Activated CD8-positive, alpha-beta memory T cell treated with anti-CD3 and anti-CD28 coated beads for 4 hours (primary cell): ENCODE measurements at regions not wholly inside any gene's neighbourhood (a gene's known extent, or its start where the extent isn't known, plus 50 kb on each side); places are given as distances from the start of the nearest gene placed in this dataset.

Experiments used
- DNase-seq, 2 donors: peaks; one replicate each; pipeline ENCODE4 v3.0.0-alpha.2; 2020; ENCODE audit warnings: low read depth in 2 of 2

DNA sequence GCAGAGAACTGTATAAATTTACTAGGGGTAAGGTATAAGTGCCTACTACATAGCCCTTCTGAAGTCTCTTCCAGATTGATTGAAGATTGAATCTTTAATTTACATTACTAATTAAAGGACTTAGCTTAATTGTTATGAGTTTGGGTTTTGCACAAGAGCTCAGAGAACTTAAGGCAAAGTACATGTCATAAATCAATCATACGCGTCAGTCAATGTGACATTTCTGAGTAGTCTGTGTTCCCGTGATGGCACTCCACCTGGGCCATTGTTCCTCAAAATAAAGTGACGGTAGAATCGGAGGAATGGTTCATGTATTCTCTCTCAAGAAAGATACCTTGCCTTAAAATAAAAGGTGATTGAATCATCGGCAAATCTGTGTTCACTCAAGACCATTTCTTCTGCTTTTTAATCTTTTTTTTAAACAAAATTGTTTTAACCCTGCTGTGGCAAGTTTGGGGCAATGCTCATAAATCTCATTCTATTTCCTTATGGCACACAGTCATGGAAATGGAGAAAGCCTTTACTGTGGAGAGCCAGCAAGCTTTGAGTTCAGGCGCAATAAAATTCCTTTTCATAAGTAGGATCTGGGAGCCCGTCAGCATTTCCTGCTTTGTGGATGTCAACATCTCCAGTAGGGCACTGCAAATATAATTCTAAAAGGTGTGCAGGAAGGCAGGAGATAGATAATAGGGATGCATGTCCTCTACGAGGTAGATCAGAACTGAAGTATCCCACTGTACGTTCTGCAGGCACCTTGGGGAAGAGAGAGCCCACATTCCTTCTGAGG, 427.4 kb downstream of the GATA3 start:
- DNase-seq, result no peak

DNA sequence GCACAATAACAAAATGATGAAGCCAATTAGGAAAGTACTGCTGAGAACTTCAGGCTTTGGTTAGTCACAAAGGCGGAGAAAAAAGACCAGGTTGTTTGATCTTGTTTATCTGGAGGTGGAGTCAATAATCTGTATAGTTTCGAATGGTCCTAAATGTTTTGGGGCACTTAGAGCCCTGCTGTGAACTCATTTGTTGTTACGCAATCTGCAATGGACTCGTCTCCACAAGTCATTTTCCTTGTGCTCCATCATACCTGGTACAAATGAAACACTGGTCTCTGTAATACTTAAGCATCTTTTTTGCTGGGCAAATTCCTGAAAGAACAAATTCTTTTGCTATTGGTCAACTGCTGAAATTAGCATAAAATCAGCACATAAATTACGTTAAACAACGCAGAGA, 430.5 kb downstream of the GATA3 start:
- no peak for DNase-seq

DNA sequence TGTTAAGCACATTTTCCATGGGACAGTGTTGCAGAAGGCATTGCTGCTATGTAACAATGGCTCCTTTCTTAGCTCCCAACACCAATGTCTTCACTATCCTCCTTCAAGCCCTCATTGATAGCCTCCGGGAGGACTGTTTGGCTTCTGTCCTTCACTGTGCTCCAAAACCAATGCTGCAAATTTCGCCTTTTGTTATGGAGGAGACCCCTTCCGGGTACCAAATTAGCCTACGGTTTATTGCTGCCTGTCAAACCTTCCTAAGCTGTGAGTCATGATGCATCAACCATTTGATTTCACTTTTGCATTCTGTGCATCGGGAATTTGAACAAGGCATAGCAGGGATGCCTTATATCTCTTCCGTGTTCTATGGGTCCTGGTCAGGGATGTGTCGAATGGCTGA, 432.9 kb downstream of the GATA3 start:
- DNase-seq, result no peak

DNA sequence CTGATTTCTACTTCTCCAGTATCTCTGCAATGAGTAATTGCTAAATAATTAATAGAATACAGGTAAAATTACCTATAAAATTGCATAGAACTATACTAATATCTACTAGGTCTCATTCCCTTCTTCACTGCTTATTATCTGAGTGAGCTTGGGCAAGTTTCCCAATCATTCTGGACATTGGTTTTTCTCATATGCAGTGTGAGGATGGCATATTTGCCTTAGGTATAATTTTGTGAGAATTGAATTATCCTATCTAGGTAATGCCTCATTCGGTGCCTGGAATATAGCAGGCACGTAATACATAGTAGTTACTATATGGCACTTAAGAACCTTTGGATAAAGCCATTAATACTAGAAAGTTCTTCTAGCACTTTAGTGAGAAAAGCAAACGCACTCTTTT, 434.7 kb downstream of the GATA3 start:
- DNase-seq, result no peak

DNA sequence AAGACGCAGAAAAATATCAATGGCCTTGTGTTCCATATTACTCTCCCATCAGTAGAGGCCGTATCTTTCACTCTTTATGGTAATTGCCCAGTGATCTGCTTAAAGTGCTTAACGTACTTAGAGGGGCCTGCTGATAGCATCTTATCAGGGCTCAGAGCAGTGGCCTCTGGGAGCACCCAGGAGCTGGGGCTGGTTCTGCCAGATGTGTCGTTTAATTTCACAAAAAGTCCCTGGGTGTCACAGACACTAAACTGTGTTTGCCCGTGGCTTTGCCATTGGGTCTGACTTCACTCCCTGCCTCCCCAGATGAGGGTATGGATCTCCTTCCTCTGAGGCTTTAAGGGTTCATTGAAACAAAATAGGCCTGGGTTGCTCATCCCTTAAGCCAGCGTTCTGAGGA, 435.3 kb downstream of the GATA3 start:
- no peak for DNase-seq

DNA sequence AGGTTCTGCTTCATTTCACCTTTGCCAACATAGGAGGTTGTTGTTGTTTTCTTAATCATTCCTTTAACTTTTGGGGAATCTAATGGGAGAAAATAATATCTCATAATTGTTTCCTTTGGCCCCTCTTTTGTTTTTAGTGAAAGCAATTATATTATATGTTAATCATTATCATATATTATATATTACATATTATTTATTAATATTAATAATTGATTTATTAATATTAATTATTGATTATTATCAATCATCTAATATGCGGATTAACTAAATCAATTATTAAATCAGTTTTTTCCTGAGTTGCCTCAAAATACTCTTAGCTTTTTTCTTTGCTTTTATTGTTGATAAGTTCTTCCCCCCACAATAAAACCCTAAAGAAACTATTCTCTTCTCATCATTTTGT, 443.8 kb downstream of the GATA3 start:
- DNase-seq, result no peak

DNA sequence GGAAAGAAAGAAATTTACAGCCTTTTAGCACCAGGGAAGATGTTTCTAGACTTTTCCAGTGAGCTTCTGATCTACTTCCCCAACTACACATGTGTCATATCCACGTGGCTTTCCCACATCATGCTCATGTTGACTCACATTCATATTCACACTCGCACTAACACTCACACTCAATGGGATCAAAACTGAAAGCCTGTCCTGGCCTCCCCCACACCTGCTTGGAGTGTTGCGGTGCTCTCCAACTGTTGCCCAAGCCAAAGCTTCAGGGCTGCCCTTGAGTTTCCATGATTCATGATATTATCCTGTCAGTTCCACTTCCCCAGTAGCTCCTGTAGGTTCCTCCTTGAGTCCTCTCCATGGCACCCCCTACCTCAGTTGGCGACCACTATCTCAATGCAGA, 444.4 kb downstream of the GATA3 start:
- no peak for DNase-seq

DNA sequence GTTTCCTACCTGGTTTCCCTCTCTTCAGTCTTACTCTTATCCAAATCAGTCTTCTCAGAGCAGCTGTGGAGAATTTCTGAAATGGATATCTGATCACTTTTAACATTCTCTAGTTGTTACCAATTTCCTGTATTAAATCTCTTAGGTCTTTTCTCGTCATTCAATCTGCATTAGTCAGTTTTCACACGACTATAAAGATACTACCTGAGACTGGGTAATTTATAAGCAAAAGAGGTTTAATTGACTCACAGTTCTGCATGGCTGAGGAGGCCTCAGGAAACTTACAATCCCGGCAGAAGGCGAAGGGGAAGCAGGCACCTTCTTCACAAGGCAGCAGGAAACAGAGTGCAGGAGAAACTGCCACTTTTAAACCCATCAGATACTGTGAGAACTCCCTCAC, 444.8 kb downstream of the GATA3 start:
- no peak for DNase-seq

DNA sequence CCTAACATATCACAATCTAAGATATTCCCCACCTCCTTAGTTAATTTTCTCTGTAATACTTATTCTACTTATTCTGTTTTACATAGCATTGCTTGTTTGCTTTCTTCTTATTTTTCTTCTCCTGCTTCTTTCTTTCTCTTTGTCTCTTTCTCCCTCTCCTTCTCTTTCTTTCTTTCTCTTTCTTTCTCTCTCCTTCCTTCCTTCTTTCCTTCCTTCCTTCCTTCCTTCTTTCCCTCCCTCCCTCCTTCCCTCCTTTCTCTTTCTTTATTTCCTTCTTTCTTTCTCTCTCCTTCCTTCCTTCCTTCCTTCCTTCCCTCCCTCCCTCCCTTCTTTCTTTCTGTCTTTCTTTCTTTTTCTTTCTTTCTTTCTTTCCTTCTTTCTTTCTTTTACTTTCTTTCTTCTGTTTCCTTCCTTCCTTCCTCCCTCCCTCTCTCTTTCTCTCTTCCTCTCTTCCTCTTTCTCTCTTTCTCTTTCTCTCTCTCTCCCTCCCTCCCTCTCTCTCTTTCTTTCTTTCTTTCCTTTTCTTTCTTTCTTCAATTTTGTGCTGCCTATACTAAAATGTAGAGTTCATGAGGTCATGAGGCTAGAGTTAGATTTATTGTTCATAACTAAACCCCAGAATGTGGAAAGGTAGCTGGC, 445.4 kb downstream of the GATA3 start:
- DNase-seq, result no peak

DNA sequence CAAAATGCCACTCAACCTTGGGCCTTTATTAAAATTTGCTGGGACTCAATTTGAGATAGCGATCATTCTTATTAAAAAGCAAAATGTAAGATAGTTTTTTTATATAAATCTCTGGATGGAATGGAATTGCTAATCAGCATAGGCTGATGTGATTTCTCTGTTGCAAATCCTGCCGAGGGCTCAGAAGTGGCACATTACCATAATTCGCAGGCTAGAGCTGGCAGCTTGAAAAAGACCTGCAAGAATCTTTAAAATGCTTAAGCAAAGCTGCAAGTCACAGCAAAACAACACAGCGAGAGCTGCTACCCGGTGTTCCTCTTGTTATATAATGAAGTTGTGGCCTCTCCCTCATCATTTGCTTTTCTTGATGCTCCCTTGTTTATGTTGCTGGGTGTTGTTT, 448.1 kb downstream of the GATA3 start:
- DNase-seq, result no peak

DNA sequence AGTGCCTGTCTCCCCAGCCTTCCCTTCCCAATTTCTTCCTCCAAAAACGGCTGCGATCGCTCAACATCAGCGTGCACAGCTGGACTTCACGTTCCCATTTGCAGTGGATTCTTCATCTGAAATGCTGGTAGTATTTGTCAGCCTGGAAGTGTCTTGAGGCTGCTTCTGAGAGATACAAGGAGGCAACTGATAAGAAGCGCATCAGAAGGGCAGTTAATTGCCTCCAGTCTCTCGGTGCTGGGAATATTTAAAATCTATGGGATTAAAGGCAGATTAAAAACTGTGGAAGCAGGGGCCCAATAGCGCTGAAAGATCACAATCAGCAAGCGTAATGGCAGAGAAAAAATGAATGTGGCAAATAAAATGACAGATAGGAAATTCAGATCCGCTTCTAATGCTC, 450.0 kb downstream of the GATA3 start:
- no peak for DNase-seq

DNA sequence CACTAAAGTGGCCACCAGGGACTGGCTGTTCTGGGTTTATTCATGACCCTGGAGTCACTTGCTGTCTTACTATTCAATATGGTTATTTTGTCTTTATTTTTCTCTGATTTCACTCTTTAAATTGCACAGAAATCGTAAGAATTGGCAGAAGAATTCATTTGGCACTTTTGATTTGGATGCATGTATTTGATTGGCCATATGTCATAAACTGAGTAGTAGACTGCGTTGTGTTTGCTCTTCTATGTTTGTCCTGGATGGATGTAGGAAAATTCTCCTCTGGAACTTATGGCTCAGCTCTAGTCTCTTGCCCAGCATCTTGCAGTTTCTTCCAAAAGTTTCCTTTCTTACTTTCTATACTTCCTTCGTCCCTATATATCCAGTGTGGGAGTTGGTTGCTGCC, 452.7 kb downstream of the GATA3 start:
- no peak for DNase-seq

DNA sequence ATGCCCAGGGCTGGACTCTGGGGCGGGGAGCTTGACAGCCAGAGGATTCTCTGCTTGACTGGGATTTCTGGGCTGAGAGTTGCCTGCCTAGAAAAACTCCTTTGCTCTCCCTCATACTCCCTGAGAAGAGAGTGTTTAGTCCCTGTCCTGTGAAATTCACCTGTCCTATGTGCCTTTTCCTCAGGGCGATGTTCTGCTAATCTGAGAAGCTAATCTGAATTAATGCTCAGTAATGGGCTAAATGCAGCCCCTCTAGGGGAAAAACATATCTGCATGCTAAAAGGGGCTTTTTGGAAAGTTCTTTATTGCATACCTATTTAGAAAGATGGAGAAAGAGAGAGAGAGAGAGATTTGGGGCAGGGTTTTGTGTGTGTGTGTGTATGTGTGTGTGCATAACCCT, 454.4 kb downstream of the GATA3 start:
- no peak for DNase-seq

DNA sequence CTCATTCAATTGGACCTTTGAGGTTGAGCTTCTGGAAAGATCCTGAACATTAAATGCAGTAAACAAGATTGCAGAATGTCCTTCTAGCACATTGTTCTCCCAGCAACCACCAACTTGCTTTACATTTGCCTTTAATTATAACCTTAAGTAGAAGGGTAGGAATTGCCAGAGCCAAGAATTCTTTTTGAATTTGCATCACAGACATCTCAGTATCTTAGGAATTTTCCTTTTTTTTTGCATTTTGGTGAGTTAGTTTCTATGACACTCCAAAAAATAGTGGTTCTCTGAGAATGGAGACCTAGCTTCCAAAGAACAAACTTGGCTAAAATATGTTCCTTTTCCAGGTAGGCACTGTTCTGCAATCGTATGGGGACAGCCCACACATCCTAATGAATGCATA, 456.0 kb downstream of the GATA3 start:
- no peak for DNase-seq

DNA sequence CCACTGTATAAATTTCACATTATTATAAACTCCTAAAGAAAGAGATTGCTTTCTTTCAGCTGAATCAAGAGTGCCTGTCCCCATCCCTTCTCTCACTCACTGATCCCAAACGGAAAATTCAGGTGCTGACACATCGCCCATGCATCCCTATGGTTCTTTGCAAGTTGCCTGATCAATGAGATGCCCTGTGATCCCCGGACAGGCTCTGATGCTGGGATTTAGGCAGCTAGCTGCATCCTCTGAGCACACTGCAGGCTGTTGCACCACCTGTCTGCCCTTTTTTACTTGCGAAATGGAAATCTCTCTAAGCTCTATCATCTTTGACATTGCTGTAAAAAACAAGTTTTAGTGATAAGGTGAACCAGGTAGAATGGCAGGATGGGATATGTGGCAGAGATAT, 456.5 kb downstream of the GATA3 start:
- no peak for DNase-seq

DNA sequence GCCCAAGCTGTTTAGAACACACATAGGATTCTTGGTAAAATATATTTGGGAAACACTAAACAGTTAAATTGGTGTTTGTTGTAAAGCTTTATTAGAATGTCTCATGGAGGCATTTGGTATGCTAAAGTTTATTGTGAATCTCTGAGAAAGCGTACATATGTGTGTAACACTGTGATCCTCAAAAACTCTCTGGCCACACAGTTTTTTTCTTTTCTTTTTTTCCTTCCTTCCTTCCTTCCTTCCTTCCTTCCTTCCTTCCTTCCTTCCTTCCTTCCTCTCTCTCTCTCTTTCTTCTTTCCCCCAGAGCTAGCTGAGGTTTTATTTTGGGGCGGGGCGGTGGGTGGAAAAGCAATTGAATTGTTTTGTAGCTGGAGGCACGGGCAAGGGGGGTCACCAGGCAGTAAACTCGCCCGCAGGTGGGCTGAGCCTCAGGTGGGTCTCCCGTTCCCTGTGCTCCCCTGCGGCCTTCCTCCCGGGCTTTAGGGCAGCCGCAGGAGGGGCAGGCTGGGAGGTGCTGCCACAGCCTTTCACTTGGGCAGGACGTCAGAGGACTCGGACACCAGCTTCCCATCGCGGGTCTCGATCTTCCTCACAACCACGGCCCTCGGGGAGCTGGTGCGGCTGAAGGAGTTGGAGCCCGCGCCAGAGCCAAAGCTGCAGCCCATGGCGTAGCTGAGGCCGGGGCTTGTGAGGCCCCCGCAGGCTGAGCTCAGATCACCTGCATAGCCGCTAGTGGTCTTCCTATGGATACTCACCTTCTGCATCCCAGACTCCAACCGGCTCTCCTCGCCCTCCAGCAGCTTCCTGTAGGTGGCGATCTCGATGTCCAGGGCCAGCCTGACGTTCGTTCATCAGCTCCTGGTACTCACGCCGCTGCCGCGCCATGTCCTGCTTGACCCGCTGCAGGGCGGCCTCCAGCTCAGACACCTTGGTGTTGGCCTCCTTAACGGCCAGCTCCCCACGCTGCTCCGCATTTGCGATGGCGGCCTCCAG, 459.0 kb downstream of the GATA3 start:
- no peak for DNase-seq

DNA sequence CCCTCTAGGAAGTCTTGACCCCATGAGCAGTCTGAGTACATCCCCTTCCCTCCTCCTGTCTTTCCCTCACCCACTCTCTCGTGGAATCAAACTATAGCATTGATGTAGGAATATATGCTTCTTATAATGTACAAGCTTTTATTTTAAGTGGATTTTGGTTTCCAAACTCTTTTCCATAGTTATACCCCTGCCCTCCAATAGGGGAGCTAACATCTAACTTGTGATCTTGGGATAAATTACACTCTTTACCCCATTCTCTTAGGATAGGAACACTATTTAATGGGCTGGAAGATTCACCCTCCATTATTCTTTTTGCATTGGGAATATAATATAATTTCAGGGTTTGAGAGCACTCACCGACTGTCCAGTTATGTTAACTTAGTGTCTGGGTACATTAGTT, 465.9 kb downstream of the GATA3 start:
- DNase-seq, result no peak

DNA sequence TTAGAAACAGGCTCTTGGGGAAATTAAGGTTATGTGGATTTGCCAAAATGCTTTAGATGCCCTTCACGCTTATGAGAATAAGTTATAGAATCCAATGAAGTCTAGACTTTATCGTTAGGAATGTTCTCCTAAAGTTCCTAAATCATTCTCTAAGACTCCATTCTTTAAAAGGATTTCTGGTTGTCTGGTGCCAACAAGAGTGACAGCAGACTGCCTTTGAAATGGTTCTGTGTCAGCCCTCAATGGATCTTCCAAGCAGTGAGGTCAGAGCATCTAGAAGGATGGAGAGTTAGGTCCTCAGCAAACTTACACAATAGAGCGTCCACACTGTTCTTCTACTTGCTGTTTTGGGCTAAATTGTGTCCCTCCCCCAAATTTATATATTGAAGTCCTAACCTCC, 473.3 kb downstream of the GATA3 start:
- no peak for DNase-seq

DNA sequence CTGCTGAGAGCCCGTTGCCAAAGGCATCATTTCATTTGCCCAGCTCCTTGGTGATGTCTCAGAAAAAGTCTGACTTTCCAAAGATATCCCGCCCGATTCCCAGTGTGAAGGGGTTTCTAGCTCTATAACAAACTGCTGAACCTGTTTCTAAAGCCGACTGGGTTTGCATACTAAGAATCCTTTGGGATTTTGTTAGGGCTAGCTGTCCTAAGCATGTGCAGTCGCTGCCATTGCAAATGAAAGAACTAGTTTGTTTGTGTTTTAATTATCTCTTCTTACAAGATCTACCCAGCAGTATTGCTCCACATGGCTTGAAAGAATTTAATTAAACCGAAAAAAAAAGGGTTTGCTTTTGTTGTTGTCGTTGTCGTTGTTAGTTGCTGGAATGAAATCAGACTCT, 476.6 kb downstream of the GATA3 start:
- DNase-seq, result no peak

DNA sequence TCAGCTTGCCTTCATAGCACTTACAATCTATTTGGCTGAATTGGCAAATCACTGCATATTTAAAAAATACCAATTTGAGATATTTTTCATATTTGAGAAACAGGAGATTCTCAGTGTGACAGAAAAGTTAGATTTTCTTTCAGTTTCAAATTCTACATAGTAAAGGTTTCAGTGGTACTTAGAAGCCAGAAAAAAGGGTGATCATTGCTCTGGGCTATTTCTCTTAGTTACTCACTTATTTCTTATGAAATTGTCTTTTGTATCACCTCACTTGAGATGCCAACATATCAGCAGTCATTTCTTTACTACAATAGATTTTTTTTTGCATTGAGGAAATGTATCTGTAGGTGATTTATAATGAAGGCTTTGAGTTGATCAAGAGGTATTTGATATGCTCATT, 478.2 kb downstream of the GATA3 start:
- no peak for DNase-seq

DNA sequence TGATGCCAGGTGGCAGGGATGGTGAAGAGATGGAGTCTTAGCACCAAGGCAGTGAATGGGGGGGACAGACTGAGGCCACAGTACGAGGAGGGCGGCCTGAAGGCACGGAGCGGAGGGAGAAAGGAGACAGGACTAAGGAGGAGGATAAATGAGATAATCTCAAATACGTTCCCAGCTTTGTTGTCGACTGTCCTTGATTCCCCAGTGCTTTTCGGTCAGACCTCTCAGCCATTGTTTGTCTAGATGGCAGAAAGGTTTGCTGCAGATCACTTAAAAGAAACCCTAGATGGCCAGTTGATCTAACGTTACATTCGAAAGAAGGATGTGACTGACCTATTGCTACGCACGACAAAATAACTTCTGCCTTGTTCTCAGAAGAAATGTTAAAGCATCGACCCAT, 479.0 kb downstream of the GATA3 start:
- DNase-seq, result no peak

DNA sequence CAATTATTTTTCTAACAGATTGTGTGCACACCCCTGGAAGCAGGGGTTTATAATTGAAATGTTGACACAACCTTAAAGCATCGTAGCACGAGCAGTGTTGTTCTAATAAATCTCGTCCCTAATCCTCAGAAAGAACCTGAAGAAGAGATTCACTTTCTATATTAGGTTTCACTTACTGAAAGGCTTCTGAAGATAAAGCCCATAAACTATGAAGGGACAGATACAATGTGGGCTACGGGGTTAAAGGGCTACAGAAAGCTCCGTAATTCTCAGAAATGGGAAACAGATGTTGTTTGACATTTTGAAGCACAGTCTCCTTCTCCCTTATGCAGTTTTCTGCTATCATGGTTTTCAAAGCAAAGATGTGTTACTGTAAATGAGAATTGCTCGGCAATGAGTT, 479.6 kb downstream of the GATA3 start:
- DNase-seq, result no peak

DNA sequence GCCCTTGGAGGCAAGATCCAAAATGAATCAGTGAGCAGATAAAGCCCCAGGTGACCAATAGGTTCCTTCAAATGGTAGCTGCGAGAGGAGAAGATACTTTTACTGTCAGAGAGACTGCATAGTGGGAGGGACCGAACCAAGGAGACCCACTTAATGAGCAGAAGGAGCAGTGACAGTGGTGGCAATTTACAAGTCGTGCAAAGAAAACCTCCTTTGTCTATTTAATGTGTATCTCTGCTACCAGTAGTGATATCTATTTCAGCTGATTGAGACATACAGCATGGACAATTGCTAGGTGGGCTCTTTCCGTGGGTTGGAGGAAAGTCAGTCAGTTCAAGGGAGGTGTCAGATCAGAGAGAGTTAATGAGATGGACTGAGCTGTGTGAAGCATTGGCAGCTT, 480.4 kb downstream of the GATA3 start:
- no peak for DNase-seq
